Middle frontal gyrus (tissue), 1 donor: ENCODE measurements at regions not wholly inside any gene's neighbourhood (a gene's known extent, or its start where the extent isn't known, plus 50 kb on each side); places are given as distances from the start of the nearest gene placed in this dataset.
"Not testable (repeated sequence)": the region's sequence is repeated elsewhere in the genome, so short reads cannot be mapped to it uniquely, and the experiment has no call there.

Source experiments
- DNase-seq: peaks from one replicate; pipeline ENCODE4 v3.0.0-alpha.2; 2015; ENCODE audit warnings: low spot score; ENCODE audit errors: extremely low spot score

DNA sequence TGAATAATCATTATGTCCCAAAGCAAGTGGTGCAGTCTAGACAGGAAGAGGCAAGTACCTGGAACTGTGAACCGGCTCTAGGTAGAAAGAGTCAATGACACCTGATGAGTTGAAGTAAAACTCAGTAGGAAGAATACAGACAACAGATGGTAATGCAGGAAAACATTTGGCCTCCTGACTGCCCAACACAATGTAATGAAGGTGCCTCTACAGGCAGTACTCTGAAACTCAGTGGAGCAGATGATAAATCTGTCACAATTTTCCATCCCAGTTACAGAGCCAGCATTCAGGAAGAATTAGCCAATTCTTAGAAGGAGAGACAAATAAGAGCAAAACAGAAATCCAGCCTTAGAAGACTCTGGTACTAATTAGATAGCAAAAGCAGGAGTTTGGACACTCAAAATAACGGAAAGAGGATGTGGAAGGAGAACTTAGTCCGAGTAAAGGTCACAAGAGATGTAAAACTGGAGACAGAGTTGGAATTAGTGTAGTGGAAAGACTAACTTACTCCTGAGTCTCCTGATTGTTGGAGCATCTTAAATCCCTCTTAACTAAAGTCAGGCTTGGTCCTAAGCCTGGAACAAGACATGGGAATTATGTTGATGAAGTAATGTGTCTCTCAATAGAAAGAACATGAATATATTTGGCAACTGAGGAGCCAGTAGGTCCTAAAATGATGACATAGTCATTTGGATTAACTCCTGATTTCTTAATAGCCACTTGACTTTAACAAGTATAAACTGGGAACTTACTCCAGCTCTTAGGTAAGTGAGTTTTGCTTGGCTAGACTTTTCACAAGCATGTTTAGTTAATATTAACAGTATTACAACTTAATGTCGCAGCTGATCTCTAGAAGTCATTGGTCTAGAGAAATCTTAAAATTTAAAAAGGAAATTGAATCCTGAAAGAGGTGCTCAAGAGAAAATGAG, 457.3 kb upstream of the MIR17HG start:
- DNase-seq, result no peak

DNA sequence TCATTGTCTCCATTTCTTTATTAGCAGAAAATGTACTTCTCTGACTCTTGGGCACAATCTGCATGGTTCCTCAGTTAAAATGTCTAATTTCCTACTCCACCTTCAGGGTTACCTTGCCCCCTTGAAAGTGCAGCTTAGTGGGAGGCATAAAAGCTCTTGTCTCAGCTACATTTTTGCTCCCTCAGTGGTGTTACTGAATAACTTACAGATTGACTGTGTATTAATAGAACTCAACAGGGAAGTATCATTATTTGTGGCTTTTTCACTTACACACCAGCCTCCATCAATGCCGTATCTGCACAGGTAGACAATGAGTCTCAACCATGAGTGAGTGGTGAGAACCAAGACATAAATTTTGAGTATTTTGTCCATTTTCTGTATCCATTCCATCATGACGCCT, 456.2 kb upstream of the MIR17HG start:
- DNase-seq, result no peak

DNA sequence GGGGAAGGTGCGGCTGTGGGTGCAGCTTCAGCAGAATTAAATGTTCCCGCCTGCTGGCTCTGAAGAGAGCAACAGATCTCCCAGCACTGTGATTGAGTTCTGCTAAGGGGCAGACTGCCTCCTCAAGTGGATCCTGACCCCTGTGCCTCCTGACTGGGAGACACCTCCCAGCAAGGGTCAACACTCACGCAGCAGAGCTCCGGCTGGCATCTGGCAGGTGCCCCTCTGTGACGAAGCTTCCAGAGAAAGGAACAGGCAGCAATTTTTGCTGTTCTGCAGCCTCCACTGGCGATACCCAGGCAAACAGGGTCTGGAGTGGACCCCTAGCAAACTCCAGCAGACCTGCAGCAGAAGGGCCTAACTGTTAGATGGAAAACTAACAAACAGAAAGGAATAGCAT, 454.3 kb upstream of the MIR17HG start:
- DNase-seq, result not testable (repeated sequence)

DNA sequence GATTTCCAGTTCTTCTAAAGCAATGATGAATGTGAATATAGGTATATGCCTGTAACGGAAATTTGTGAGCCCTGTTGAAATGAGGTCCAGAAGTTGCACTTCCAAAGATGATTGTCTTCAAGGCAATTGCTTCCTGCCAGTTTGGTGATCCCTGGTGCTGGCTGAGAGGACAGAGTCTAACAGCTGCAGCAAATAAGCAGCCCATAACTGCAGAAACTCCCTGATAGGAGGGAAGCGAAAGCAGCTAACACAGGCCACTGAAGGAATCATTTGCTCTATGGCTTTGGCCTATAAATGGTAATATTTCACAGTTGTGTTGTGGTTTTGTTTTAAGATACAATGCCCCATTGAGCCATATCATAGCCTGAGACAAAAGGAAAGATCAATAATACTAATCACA, 451.5 kb upstream of the MIR17HG start:
- DNase-seq, result no peak

DNA sequence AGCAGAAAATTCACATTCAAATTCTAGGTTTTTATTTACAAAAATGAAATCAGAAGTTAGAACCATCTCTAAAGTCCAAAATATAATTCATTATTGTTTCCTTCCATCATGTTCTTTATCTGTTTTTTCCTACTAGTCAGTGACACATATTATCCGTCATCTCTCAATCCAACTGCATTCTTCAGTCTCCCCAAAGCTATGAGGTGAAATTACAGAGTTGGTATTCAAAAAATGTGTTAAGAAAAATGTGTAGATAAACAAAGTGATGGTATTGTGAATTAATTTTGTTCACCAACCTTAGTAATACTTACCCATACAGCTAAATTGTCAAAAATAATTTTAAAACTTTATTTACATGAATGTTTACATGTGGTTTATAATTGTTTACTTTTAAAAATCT, 448.7 kb upstream of the MIR17HG start:
- no peak for DNase-seq

DNA sequence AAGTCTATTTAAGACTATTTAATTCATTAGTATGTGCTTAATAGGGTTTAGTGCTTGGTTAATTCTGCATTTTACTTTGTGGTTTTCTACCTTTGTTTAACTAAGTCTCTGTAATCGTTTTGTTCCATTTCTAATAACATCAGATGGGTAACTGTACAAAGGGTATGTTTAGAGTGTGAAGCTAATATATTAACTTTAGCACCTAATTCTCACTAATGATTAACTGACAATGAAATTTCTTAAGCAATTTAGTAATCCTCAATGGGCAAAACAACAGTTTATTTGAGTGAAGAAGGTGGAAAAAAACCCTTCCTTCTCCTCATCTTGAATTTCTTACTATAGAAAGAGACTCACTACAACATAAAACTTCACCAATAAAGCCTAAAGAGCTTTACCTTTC, 448.1 kb upstream of the MIR17HG start:
- no peak for DNase-seq

DNA sequence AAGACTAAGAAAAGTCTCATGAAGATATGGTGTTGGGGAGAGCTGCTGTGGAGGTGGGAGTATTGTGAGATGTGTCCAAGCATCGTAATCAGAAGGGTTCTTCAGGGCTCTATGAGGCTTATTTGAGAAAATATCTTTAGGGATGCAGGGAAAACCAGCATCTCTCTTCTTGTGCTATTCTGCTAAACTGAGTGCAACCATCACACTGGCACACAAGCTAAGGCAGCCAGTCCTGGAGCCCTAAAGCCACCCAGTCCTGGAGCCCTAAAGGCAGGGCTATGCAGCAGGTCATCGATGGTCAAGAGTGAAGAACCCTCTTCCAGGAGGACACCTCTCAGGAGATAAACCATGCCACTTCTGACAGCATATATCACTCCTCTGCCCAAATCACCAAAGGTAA, 445.2 kb upstream of the MIR17HG start:
- DNase-seq, result no peak

DNA sequence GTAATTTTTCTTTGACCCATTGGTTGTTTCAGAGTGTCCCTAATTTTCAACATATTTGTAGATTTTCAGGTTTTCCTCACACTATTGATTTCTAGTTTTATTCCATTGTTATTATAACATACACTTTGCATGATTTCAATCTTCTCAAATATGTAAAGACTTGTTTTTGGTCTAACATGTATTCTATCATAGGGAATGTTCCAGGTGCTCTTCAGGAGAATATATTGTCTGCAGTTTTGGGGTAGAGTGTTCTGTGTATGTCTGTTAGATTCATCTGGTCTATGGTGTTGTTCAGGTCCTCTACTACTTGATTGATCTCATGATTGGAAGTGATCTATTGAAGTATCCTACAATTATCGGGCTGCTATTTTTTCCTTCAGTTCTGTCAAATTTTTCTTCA, 440.9 kb upstream of the MIR17HG start:
- no peak for DNase-seq

DNA sequence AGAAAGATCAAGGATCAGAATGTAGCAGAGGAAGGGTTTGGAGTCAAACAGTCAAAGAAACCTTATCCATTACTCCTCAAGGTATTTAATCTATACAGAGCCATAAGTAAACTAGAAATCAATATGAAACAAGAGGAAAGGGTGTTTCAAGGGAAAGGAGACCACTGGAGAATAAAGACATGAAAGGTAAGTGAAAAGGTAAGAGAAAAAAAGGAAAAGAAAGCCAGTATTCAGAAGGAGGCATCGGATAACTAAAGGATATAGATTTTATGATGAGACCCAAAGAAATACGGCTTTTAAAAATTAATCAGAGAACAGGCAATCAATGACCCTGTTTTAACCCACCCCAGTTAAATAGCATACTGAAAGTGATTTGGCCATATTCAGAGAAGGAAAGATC, 438.7 kb upstream of the MIR17HG start:
- no peak for DNase-seq

DNA sequence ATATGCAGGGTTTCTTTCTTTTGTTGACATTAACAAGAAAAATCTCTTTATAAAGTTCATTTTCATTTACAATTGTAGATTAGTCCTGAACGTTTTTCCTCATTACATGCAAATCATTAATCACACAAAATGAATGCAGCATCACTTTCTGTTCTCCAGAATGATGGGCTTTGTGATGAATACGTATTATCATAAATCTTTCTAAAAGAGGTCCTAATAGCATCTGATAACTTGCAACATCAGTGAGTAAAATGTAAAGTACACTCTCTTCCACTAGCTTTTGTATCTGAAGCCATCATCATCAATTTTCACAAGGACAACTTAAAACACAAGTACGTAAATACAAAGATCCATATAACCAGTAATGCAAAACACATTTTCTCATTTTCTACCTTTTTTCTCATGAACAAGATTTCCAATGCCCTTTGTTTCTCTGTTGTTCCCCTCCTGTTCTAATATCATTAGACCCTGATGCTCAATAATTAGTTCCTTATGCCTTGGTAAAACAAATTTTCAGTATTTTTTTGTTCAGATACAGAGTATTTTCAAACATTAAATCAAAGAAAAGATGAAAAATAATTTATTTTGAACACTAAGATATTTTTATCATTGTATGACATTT, 437.4 kb upstream of the MIR17HG start:
- no peak for DNase-seq

DNA sequence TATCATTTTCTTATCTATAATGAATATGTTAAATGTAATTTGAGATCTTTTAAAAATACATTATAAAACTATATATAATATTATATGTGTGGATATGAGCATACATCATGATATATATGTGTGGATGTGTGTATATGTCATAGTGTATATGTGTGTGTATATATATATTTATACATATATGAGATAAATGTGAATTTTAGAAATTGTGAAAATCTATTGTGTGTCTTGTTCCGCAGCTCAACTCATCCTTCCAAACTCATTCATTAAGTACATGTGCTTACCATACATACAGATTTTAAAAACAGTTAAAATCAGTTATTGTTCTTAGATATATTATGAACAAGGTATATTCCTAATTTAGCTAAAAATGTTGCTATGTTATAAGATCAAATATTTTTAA, 435.2 kb upstream of the MIR17HG start:
- no peak for DNase-seq

DNA sequence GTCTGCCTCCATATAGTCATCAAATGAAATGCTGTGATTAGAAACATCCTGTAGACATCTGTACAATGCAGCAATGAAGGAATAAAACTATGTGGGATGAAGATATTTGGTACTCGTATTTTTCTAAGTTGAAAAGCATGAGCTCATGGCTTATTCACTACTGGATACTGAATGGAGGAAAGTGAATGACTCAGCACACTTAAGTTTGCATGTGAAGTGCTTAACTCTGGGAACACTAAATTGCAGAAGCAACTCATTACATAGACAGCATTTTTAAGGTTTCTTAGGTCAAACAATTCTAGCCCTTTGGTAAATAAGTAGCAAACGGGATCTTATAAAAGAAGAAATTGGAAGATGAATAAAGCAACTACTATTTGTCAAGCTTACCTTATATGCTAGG, 429.0 kb upstream of the MIR17HG start:
- no peak for DNase-seq

DNA sequence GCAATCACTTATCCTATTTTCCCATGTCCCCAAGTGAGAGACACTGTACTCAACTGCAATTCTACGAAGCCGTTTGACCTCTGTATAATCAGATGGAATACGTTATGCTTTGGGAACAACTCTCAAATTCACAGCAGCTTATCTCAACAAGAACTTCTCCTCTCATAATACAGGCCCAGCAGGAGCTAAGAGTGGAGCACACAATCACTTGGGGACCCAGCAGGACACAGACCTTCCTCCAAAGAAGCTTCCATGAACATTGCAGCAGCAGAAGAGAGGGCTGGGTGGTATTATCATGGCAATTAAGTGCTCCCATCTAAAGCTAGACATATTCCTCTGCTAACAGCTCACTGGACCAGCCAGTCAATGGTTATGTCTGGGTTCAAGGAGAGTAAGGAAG, 428.3 kb upstream of the MIR17HG start:
- no peak for DNase-seq

DNA sequence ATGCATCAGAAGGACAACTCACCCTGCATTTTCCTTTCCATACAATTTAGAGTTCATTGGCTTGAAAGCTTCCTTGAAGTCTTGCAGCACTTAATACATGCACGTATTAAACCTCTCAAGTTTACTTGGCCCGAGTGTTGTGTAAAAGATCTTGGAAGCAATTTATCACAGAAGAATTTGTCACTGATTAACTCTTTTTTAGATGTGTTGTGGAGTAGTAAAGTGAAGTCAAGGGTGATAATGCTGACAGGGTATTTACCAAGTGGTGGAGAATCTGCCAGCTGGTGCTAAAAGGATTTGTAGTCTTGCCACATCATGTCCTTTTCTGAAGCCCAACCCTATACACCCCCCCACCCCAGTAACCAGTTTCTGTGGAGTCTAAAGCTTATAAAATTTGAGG, 421.0 kb upstream of the MIR17HG start:
- no peak for DNase-seq

DNA sequence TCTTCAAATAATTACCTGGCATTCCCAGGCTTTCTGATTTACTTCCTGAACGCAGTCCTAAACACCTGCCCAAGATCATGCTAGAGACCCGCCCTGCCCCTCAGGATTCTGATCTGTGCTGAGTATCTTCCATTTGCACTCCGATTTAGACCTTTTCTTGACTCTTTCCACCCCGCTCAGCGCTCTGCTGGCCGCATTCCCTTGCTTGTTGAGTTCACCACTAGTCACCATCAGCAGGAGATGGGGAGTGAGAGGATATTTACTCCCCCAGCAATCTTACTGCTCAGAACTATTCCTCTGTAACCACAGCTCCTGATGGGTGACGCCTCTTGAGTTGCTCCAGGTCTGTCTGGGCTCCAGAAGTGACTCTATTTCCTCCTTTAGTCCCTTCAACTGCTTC, 419.4 kb upstream of the MIR17HG start:
- no peak for DNase-seq

DNA sequence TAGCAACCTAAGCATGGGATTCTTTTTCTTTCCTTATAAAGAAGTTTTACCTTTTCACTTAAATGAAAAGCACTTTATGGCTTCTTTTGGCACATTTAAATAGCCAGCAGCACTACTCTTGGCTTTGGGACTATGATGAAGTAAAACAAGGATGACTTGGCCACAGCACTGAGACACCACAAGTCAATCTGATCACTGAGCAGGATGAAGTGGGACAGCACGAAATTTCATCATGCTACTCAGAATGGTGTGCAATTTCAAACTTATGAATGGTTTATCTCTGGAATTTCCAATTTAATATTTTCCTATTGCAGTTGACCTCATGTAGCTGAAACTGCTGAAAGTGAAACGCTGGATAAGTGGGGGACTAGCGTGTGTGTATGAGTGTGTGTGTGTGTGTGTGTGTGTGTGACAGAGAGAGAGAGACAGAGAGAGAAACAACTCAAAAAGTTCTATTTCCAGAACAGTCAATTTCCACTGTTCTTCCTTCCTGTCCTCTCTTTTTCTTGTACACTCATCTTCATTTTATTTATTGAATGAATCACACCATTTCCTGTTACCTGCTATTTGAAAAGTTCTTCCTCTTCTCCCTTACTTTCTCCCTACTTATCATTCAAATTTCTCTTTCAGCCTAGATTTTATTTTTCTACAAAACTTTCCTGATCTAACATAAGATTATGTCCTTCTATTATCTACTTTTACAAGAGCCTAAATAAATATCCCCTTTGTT, 414.2 kb upstream of the MIR17HG start:
- DNase-seq, result no peak

DNA sequence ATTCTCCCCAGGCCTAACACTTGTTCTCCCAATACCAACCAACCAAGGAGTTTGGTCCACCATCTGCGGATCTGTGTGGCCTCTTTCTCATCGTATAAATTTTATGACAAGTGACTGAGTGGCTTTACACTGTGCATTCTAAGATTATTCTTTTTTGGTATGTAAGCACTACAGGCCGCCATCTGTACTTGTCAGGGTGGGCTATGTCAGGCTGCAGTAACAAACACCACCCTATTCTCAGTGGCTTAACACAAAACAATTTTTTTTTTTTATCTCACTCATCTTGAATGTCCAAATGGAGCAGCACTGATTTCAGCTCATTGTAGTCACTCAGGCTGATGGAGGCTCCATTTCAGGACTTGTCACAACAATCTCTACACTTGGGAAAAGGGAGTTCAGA, 412.7 kb upstream of the MIR17HG start:
- no peak for DNase-seq

DNA sequence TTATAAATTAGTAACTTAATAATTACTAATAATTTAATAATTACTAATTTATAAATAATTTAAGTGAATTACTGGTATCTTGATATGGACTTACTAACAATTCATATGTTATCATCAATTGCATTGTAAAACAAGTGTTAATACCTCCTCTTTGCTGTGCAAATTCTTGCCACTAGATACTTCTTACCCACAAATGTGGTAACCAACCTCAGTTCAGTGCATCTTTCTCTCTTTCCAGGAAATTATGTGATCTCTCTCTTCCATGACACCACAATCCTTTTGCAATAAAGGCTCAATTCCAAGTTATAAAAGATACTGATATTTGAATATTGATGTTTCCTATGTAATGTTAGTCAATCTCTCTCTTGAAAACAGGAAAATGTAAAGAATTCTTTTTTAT, 408.6 kb upstream of the MIR17HG start:
- DNase-seq, result no peak

DNA sequence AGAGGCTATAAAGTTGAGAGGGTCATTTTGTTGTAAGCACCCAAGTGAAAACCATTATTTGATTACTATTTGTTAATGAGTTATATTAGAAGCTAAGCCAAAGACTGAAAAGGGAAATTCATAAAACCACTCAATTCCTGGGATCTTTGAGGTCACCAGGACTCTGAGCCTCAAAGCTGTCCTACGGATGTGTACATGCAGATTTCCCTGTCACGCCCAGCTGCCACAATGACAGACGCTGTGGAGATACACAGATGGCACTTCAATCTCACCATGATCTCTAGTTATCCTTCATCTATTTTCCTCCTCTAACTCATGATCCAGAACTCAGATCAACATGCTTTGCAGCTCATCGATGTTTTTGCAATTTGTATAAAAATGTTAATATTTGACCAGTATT, 403.5 kb upstream of the MIR17HG start:
- no peak for DNase-seq

DNA sequence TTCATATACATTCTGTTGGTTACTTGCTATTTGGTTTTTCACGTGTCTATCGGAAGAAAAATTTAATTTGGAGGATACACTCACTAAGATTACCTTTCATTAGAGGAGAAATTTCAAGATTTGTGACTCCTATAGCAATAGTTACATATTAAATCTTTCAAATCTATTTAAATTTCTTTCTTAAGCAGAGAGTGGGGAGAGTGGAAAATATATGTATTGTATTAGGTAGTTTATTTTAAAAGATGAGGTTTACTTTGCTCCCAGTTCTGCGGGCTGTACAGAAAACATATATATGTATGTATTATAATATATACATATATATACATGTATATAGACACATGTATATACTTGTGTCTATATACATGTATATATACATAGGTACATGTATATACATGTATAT, 402.3 kb upstream of the MIR17HG start:
- not testable (repeated sequence) for DNase-seq

DNA sequence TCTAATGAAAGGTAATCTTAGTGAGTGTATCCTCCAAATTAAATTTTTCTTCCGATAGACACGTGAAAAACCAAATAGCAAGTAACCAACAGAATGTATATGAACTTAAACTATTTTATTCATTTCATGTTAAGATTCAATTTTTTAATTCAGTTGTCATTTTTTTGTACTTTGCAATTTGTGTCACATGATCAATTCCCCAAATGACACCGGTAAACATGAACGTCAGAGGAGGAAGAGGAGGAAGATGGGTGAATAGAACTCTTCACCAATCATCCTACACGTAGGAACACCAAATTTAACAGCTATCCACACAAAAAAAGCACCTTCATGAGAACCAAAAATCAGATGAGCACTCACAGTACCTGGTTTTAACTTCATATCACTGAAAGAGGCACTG, 401.4 kb upstream of the MIR17HG start:
- not testable (repeated sequence) for DNase-seq

DNA sequence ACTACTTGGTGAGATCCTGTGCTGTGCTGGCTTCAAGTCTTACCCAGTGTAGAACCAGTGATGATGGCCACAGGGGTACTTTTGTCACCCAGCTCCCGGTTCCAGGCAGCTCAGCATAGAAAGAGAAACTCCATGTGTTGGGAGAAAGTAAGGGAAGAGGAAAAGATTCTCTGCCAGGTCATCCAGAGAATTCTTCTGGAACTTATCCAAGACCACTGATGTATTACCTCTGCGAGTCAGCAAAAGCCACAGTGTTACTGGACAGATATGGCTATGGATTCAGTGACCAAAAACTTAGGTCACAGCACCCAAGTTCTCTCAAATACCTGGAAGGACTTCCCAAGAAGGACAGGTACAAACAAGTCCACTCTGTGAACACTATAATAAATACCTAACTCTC, 399.5 kb upstream of the MIR17HG start:
- DNase-seq, result no peak
